GM19238 (cell line): ENCODE measurements at regions not wholly inside any gene's neighbourhood (a gene's known extent, or its start where the extent isn't known, plus 50 kb on each side); places are given as distances from the start of the nearest gene placed in this dataset.

ENCODE experiments used
- DNase-seq: peaks from one replicate; pipeline ENCODE4 v3.0.0; 2011; ENCODE audit warnings: low spot score; ENCODE audit not compliant: insufficient read length

GRCh38 chr2:204225671-204226073, 289.1 kb downstream of the ICOS start:
- DNase-seq: no peak

- DNase-seq: no peak
Measured at GRCh38 chr2:204226305-204226880, 289.8 kb downstream of the ICOS start.

GRCh38 chr2:204228169-204228886, 291.8 kb downstream of the ICOS start:
- DNase-seq: no peak

GRCh38 chr2:204234248-204234647, 297.7 kb downstream of the ICOS start:
- DNase-seq: no peak

- DNase-seq: no peak
Measured at GRCh38 chr2:204234879-204235278, 298.3 kb downstream of the ICOS start.

- no peak for DNase-seq
Measured at GRCh38 chr2:204237416-204237815, 300.9 kb downstream of the ICOS start.

GRCh38 chr2:204239411-204240165, 303.0 kb downstream of the ICOS start:
- no peak for DNase-seq

- no peak for DNase-seq
Measured at GRCh38 chr2:204240961-204241360, 304.3 kb upstream of the PARD3B start.

GRCh38 chr2:204249437-204249836, 295.8 kb upstream of the PARD3B start:
- DNase-seq: no peak

- no peak for DNase-seq
Measured at GRCh38 chr2:204250692-204251091, 294.6 kb upstream of the PARD3B start.

GRCh38 chr2:204251158-204251997, 293.9 kb upstream of the PARD3B start:
- no peak for DNase-seq

GRCh38 chr2:204251998-204252376, 293.3 kb upstream of the PARD3B start:
- DNase-seq: no peak

- no peak for DNase-seq
Measured at GRCh38 chr2:204255071-204255470, 290.2 kb upstream of the PARD3B start.

GRCh38 chr2:204255526-204255925, 289.7 kb upstream of the PARD3B start:
- no peak for DNase-seq

- no peak for DNase-seq
Measured at GRCh38 chr2:204257781-204258180, 287.5 kb upstream of the PARD3B start.

- DNase-seq: no peak
Measured at GRCh38 chr2:204258890-204259289, 286.4 kb upstream of the PARD3B start.

- DNase-seq: peak; percentile 5
Measured at GRCh38 chr2:204260162-204260877, 285.0 kb upstream of the PARD3B start.

GRCh38 chr2:204260901-204261300, 284.4 kb upstream of the PARD3B start:
- no peak for DNase-seq

GRCh38 chr2:204261846-204262245, 283.4 kb upstream of the PARD3B start:
- DNase-seq: no peak

GRCh38 chr2:204264085-204264553, 281.2 kb upstream of the PARD3B start:
- no peak for DNase-seq

GRCh38 chr2:204264621-204265140, 280.6 kb upstream of the PARD3B start:
- no peak for DNase-seq
